HEK293 (cell line): ENCODE measurements at regions not wholly inside any gene's neighbourhood (a gene's known extent, or its start where the extent isn't known, plus 50 kb on each side); places are given as distances from the start of the nearest gene placed in this dataset.

ENCODE experiments used
- CTCF ChIP-seq: fragments of 450-650 bp; formaldehyde crosslinking; IDR thresholded peaks from 2 replicates; pipeline ENCODE4 v1.5.1; 2016; ENCODE audit warnings: missing biosample characterization, missing genetic modification characterization
- TRIM28 ChIP-seq: IDR thresholded peaks from 2 replicates; pipeline ENCODE4 v1.6.1; 2011; ENCODE audit warnings: low read length, control low read depth, borderline replicate concordance
- ZNF155 ChIP-seq: fragments of 450-650 bp; formaldehyde crosslinking; IDR thresholded peaks from 2 replicates; pipeline ENCODE4 v1.5.1; 2016; ENCODE audit warnings: missing biosample characterization, missing genetic modification characterization
- TF ChIP-seq, protein P1 (sequence below): fragments of 450-650 bp; formaldehyde crosslinking; IDR thresholded peaks from 2 replicates; pipeline ENCODE4 v1.5.1; 2016; ENCODE audit warnings: missing biosample characterization, missing genetic modification characterization

- no peak for TF ChIP-seq CTCF
- no peak for TF ChIP-seq TRIM28
- no peak for TF ChIP-seq ZNF155 (tag by site-specific recombination)
- TF ChIP-seq, protein P1, sequence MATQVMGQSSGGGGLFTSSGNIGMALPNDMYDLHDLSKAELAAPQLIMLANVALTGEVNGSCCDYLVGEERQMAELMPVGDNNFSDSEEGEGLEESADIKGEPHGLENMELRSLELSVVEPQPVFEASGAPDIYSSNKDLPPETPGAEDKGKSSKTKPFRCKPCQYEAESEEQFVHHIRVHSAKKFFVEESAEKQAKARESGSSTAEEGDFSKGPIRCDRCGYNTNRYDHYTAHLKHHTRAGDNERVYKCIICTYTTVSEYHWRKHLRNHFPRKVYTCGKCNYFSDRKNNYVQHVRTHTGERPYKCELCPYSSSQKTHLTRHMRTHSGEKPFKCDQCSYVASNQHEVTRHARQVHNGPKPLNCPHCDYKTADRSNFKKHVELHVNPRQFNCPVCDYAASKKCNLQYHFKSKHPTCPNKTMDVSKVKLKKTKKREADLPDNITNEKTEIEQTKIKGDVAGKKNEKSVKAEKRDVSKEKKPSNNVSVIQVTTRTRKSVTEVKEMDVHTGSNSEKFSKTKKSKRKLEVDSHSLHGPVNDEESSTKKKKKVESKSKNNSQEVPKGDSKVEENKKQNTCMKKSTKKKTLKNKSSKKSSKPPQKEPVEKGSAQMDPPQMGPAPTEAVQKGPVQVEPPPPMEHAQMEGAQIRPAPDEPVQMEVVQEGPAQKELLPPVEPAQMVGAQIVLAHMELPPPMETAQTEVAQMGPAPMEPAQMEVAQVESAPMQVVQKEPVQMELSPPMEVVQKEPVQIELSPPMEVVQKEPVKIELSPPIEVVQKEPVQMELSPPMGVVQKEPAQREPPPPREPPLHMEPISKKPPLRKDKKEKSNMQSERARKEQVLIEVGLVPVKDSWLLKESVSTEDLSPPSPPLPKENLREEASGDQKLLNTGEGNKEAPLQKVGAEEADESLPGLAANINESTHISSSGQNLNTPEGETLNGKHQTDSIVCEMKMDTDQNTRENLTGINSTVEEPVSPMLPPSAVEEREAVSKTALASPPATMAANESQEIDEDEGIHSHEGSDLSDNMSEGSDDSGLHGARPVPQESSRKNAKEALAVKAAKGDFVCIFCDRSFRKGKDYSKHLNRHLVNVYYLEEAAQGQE (tag by site-specific recombination), result no peak
Measured at GRCh38 chr12:124402248-124403066, 107.6 kb downstream of the RFLNA start.
